ENCODE measurements at regions not wholly inside any gene's neighbourhood (a gene's known extent, or its start where the extent isn't known, plus 50 kb on each side); places are given as distances from the start of the nearest gene placed in this dataset.
A peak's percentile ranks its signal among the peaks of the same experiment; 100 is the strongest.

DNA sequence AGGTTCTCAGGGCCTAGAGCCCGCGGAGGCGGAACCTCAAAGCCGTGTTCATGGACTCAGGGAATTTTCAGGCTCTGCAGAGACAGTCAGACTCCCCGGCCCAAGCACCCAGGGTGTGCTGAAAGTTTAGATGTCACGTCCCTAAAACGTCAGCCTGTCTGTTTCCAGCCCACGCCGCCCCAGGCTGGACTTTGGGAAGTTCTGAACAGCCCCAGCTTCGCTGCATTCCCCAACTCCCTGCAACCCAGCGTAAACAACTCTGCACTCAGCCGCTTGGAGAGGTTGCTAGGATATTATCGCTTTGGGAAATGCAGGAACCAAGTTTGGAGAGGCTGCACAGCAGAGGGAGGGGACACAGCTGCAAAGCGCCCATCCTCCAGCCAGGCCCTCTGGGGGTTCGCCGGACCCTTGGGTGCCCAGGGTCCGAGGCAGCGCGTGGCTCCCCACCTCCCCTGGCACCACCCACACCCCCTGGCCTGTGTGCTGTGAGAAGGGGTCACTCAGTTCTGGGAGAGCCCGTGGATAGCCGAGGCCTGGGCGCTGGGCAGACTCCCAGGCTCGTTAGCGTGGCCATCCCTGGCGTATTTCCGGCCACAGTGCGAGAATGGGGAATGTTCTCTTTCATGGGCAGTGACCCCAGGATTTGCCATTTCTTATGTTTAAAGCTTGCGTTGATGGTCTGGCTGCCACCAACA is 120.5 kb upstream of the FGF3 start:
- TF ChIP-seq EZH2 (IDR thresholded peaks at IDR 0.05; ENCODE audit: insufficient read depth, low read length) = no peak
- TF ChIP-seq, protein P1, sequence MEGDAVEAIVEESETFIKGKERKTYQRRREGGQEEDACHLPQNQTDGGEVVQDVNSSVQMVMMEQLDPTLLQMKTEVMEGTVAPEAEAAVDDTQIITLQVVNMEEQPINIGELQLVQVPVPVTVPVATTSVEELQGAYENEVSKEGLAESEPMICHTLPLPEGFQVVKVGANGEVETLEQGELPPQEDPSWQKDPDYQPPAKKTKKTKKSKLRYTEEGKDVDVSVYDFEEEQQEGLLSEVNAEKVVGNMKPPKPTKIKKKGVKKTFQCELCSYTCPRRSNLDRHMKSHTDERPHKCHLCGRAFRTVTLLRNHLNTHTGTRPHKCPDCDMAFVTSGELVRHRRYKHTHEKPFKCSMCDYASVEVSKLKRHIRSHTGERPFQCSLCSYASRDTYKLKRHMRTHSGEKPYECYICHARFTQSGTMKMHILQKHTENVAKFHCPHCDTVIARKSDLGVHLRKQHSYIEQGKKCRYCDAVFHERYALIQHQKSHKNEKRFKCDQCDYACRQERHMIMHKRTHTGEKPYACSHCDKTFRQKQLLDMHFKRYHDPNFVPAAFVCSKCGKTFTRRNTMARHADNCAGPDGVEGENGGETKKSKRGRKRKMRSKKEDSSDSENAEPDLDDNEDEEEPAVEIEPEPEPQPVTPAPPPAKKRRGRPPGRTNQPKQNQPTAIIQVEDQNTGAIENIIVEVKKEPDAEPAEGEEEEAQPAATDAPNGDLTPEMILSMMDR (IDR thresholded peaks at IDR 0.05; ENCODE audit: insufficient read depth, low read depth, low read length) = no peak
- DNase-seq (ENCODE audit: low read depth) = peak; percentile 70
- H3K36me3 Mint-ChIP-seq (ENCODE audit: low read depth, unreplicated experiment) = no peaks in the 10 kb centered on the region

DNA sequence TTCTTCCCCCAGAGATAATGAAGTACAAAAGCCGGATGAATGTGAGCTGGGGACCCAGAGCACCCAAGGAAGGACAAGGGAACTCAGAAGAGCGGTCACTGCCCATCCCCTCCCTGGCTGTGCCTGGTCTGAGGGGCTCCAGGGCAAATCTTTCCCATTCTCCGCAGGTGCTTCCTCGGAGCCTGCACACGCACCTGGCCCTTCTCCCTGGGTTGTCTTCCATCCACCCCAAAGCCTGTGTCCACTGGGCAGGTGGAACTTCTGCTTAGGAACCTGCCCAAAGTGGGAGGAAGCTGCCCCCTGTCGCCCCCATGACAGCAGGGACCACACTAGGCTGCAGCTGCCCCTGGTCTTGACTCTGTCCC is 121.0 kb upstream of the FGF3 start:
- FAIRE-seq (no peak), DNase-seq (ENCODE audit: low read depth) (no peak)
- Mint-ChIP-seq H3K4me3 (ENCODE audit: unreplicated experiment) (no peak overlapping the region), H3K36me3 (ENCODE audit: low read depth, unreplicated experiment) (no peaks in the 10 kb centered on the region), H3K27ac (ENCODE audit: unreplicated experiment) (no peak overlapping the region), H3K9me3 (ENCODE audit: unreplicated experiment) (peaks cover under 1% of the 10 kb centered on the region), H3K4me1 (ENCODE audit: low read depth, unreplicated experiment) (no peaks in the 10 kb centered on the region), H3K27me3 (ENCODE audit: low read depth, unreplicated experiment) (peaks cover 34% of the 10 kb centered on the region)
- no peak overlapping the region for H3K4me3 ChIP-seq (ENCODE audit: insufficient read depth, low read depth, low read length)
- no peaks in the 10 kb centered on the region for H3K79me2 ChIP-seq (ENCODE audit: insufficient read depth, low read length)
- H3K4me2 ChIP-seq (ENCODE audit: low read length) = no peak overlapping the region
- H3K9me3 ChIP-seq (ENCODE audit: insufficient read depth, low read depth, low read length) = no peaks in the 10 kb centered on the region
- no peaks in the 10 kb centered on the region for H3K36me3 ChIP-seq (ENCODE audit: insufficient read depth, low read length)
- H3K27me3 ChIP-seq (ENCODE audit: insufficient read depth, low read length) = no peaks in the 10 kb centered on the region
- no peak overlapping the region for H2AFZ ChIP-seq (ENCODE audit: low read depth, low read length)
- no peak for TF ChIP-seq EZH2 (IDR thresholded peaks at IDR 0.05; ENCODE audit: insufficient read depth, low read length)
- TF ChIP-seq, protein P1 (IDR thresholded peaks at IDR 0.05; ENCODE audit: insufficient read depth, low read depth, low read length) = no peak
- H3K27ac ChIP-seq (ENCODE audit: low read depth, low read length) = no peak overlapping the region
- H3K4me1 ChIP-seq (ENCODE audit: insufficient read depth, low read length) = peaks cover 8% of the 10 kb centered on the region
- no peaks in the 10 kb centered on the region for H4K20me1 ChIP-seq (ENCODE audit: insufficient read depth, low read length)
- H3K9ac ChIP-seq (ENCODE audit: low read length) = no peak overlapping the region

More for the DNA sequence above, 120.5 kb upstream of the FGF3 start:
- peak overlapping the region; percentile 77 for H2AFZ ChIP-seq (ENCODE audit: low read depth, low read length)
- H3K27me3 ChIP-seq (ENCODE audit: insufficient read depth, low read length) = no peaks in the 10 kb centered on the region
- H3K27ac ChIP-seq (ENCODE audit: low read depth, low read length) = no peak overlapping the region
- no peaks in the 10 kb centered on the region for H3K36me3 ChIP-seq (ENCODE audit: insufficient read depth, low read length)
- H3K79me2 ChIP-seq (ENCODE audit: insufficient read depth, low read length) = no peaks in the 10 kb centered on the region
- FAIRE-seq = no peak
- H3K27ac Mint-ChIP-seq (ENCODE audit: unreplicated experiment) = no peak overlapping the region
- H3K9ac ChIP-seq (ENCODE audit: low read length) = peak overlapping the region; percentile 2
- no peaks in the 10 kb centered on the region for H3K9me3 ChIP-seq (ENCODE audit: insufficient read depth, low read depth, low read length)
- H4K20me1 ChIP-seq (ENCODE audit: insufficient read depth, low read length) = no peaks in the 10 kb centered on the region
- no peaks in the 10 kb centered on the region for H3K4me1 Mint-ChIP-seq (ENCODE audit: low read depth, unreplicated experiment)
- no peak overlapping the region for H3K4me3 Mint-ChIP-seq (ENCODE audit: unreplicated experiment)
- H3K9me3 Mint-ChIP-seq (ENCODE audit: unreplicated experiment) = peaks cover 2% of the 10 kb centered on the region
- peaks cover 8% of the 10 kb centered on the region for H3K4me1 ChIP-seq (ENCODE audit: insufficient read depth, low read length)
- peaks cover 32% of the 10 kb centered on the region for H3K27me3 Mint-ChIP-seq (ENCODE audit: low read depth, unreplicated experiment)
- H3K4me2 ChIP-seq (ENCODE audit: low read length) = peak overlapping the region; percentile 75
- no peak overlapping the region for H3K4me3 ChIP-seq (ENCODE audit: insufficient read depth, low read depth, low read length)
